K562 (cell line): ENCODE measurements at regions not wholly inside any gene's neighbourhood (a gene's known extent, or its start where the extent isn't known, plus 50 kb on each side); places are given as distances from the start of the nearest gene placed in this dataset.

Source experiments
- KLF1 ChIP-seq: fragments of 450-650 bp; IDR thresholded peaks from 2 replicates; pipeline ENCODE4 v1.6.1; 2016; ENCODE audit warnings: missing genetic modification characterization, missing compliant biosample characterization
- NONO ChIP-seq, 2 experiments: fragments of 200-400 bp in 1 of 2; fragments of 450-650 bp in 1 of 2; formaldehyde crosslinking in 1 of 2; IDR thresholded peaks; 2 replicates each; pipeline ENCODE4 v1.6.1; 2017; ENCODE audit warnings: low read depth in 2 of 2, mild to moderate bottlenecking in 2 of 2, moderate library complexity in 2 of 2, low read length in 1 of 2
- NR2C2 ChIP-seq, 2 experiments: fragments of 200-800 bp in 1 of 2; sonication (Bioruptor generic) in 1 of 2; sonication (generic) in 1 of 2; formaldehyde crosslinking in 1 of 2; IDR thresholded peaks; 2 replicates each; pipeline versions ENCODE4 v1.6.1 to v1.8.0; 2016 to 2022; ENCODE audit warnings: mild to moderate bottlenecking in 1 of 2, missing compliant biosample characterization in 1 of 2, missing genetic modification characterization in 1 of 2, missing genetic modification reagents in 1 of 2
- ZNF274 ChIP-seq: IDR thresholded peaks from 2 replicates; pipeline ENCODE4 v1.6.1; 2011; ENCODE audit warnings: low read depth, mild to moderate bottlenecking, low read length, moderate library complexity, borderline replicate concordance
- ZNF76 ChIP-seq: fragments of 250-450 bp; sonication (Bioruptor Pico); IDR thresholded peaks from 2 replicates; pipeline ENCODE4 v1.4.0; 2020; ENCODE audit warnings: mild to moderate bottlenecking, moderate library complexity, borderline replicate concordance

DNA sequence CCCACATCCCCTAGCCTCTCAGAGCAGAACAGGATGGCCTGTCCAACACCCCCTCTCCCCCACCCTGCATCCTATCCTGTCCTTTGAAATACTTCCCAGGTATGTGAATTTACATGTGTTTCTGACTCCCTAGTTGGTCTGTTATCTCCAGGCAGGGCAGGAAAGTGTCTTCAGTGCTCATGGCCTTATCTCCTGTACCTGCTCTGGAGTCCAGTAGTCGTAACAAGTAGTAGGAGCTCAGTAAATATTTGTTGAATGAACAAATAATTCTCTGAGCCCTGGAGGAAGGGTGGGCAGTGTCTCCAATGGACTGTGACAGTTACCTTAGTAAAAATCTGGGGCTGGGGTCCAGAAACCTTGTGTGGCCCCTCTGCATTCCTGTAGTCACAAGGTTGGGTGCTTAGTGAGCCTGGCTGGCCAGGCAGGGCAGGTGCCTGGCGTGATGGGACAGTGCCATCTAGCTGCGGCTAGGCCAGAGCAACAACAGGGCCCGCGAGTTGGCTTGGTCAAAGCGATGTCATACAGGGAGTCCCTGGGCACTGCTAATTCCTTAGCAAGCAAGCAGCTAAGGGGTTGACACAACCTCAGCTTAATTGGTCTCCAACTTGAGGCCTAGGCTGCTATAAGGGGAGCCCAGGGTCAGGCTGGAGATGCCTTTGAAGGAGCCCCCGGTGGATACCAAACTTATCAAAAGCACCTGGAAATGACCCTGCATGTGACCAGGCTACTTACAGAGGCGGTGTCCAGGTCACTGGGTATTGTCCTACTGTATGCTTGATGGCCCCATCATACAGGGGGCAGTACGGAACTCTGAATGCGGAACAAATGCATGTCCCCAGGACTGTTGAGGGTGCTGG lies 89.0 kb upstream of the PPM1J start:
- TF ChIP-seq KLF1 (tag), result no peak
- no peak for TF ChIP-seq ZNF76 (CRISPR knock-in tag)
- TF ChIP-seq ZNF274, result no peak
- no peak for TF ChIP-seq NR2C2 (CRISPR knock-in tag; IDR thresholded peaks at IDR 0.05)
- TF ChIP-seq NR2C2 (tag; IDR thresholded peaks at IDR 0.05), result no peak
- TF ChIP-seq NONO (IDR thresholded peaks at IDR 0.05; ENCODE audit: low read depth in 2 of 2, low read length in 1 of 2), result no peak
